Natural killer cell (primary cell): ENCODE measurements at regions not wholly inside any gene's neighbourhood (a gene's known extent, or its start where the extent isn't known, plus 50 kb on each side); places are given as distances from the start of the nearest gene placed in this dataset.

Experiments used
- ATAC-seq, 3 donors: fragments of 150-1000 bp in 2 of 3; fragments of 200-7000 bp in 1 of 3; cut with Tn5 transposase; 1 replicate in 1 of 3; 2 replicates in 2 of 3; pipeline ENCODE4 v1.10.0; 2021; ENCODE audit warnings: mild to moderate bottlenecking in 2 of 3, moderate library complexity in 2 of 3
- DNase-seq, 2 donors: peaks; one replicate each; pipeline versions ENCODE4 v3.0.0 to v3.0.0-alpha.2; 2013 to 2021; ENCODE audit warnings: mixed read lengths in 1 of 2
- H3K27ac ChIP-seq: one replicate; pipeline ENCODE4 v1.5.1; 2013; ENCODE audit warnings: mild to moderate bottlenecking, low read length
- H3K27me3 ChIP-seq: one replicate; pipeline ENCODE4 v1.6.1; 2013; ENCODE audit warnings: low read length; ENCODE audit not compliant: control insufficient read depth, insufficient read depth
- H3K36me3 ChIP-seq: one replicate; pipeline ENCODE4 v1.6.1; 2013; ENCODE audit warnings: low read length; ENCODE audit not compliant: control insufficient read depth, insufficient read depth
- H3K4me1 ChIP-seq: one replicate; pipeline ENCODE4 v1.6.1; 2013; ENCODE audit warnings: low read length; ENCODE audit not compliant: control insufficient read depth, insufficient read depth
- H3K4me3 ChIP-seq: one replicate; pipeline ENCODE4 v1.5.1; 2013; ENCODE audit warnings: low read length
- H3K9me3 ChIP-seq: one replicate; pipeline ENCODE4 v1.6.1; 2013; ENCODE audit warnings: low read length; ENCODE audit not compliant: control insufficient read depth, insufficient read depth
- H3K27ac Mint-ChIP-seq, 2 donors: one replicate each; pipeline ENCODE4 v1.8.0; 2022; ENCODE audit warnings: mild to moderate bottlenecking in 2 of 2, mixed read lengths in 2 of 2, moderate library complexity in 1 of 2
- H3K27me3 Mint-ChIP-seq, 2 donors: one replicate each; pipeline ENCODE4 v1.8.0; 2022; ENCODE audit warnings: low read depth in 2 of 2, mixed read lengths in 2 of 2
- H3K36me3 Mint-ChIP-seq: one replicate; pipeline ENCODE4 v1.8.0; 2022; ENCODE audit warnings: mixed read lengths
- H3K4me1 Mint-ChIP-seq, 2 donors: one replicate each; pipeline ENCODE4 v1.8.0; 2022; ENCODE audit warnings: mixed read lengths in 2 of 2
- H3K4me3 Mint-ChIP-seq: one replicate; pipeline ENCODE4 v1.8.0; 2022; ENCODE audit warnings: mild to moderate bottlenecking, moderate library complexity, mixed read lengths
- H3K9me3 Mint-ChIP-seq, 2 donors: one replicate each; pipeline ENCODE4 v1.8.0; 2022; ENCODE audit warnings: mixed read lengths in 2 of 2
- CTCF ChIP-seq: fragments of 200-600 bp; IDR thresholded peaks from one replicate; pipeline ENCODE4 v1.8.0; 2022; ENCODE audit warnings: antibody characterized with exemption
- WGBS: methylation state at CpG from one replicate; pipeline ENCODE4 v1.1.7; 2013; ENCODE audit warnings: missing lambda C conversion rate; ENCODE audit not compliant: insufficient coverage; 5-methylcytosine and 5-hydroxymethylcytosine counted together
- intact Hi-C: fragments of 100-400 bp; cut with micrococcal nuclease; formaldehyde crosslinking; loops from one replicate; pipeline ENCODE4 v1.14.2; 2022

GRCh38 chr5:143583409-143583808, 179.9 kb upstream of the NR3C1 start:
- Mint-ChIP-seq H3K9me3 (no peaks in the 10 kb centered on the region), H3K4me1 (peaks cover 16 to 18% of the 10 kb centered on the region in 2 donors), H3K36me3 (no peaks in the 10 kb centered on the region), H3K27me3 (peaks cover 0 to 6% of the 10 kb centered on the region in 2 donors), H3K4me3 (no peak overlapping the region), H3K27ac (peak overlapping the region in 1 of 2 donors; percentile 5)
- Histone ChIP-seq H3K4me3 (no peak overlapping the region), H3K4me1 (peaks cover 4% of the 10 kb centered on the region), H3K27ac (no peak overlapping the region), H3K27me3 (no peaks in the 10 kb centered on the region), H3K9me3 (no peaks in the 10 kb centered on the region), H3K36me3 (no peaks in the 10 kb centered on the region)
- DNase-seq (no peak), ATAC-seq (peak; percentile 44 to 52 (median 47))
- intact Hi-C loops, result no loop called here
- no peak for TF ChIP-seq CTCF
- WGBS, result 0% methylated on average over 1 of the region's 1 CpG

GRCh38 chr5:143582869-143583268, 179.4 kb upstream of the NR3C1 start:
- WGBS, result 45% methylated on average over 5 of the region's 5 CpGs
- ATAC-seq, result peak; percentile 53 to 83 (median 73)
- no peak overlapping the region for H3K4me3 ChIP-seq
- no peak for DNase-seq
- H3K36me3 ChIP-seq, result no peaks in the 10 kb centered on the region
- H3K4me1 Mint-ChIP-seq, result peaks cover 16 to 18% of the 10 kb centered on the region in 2 donors
- H3K27me3 ChIP-seq, result no peaks in the 10 kb centered on the region
- no peaks in the 10 kb centered on the region for H3K36me3 Mint-ChIP-seq
- intact Hi-C loops, result no loop called here
- no peaks in the 10 kb centered on the region for H3K9me3 Mint-ChIP-seq
- peaks cover 0 to 6% of the 10 kb centered on the region in 2 donors for H3K27me3 Mint-ChIP-seq
- H3K4me3 Mint-ChIP-seq, result no peak overlapping the region
- no peak overlapping the region for H3K27ac ChIP-seq
- peaks cover 4% of the 10 kb centered on the region for H3K4me1 ChIP-seq
- no peak for TF ChIP-seq CTCF
- no peaks in the 10 kb centered on the region for H3K9me3 ChIP-seq
- H3K27ac Mint-ChIP-seq, result peak overlapping the region in 1 of 2 donors; percentile 5

GRCh38 chr5:143582176-143582575, 178.7 kb upstream of the NR3C1 start:
- Mint-ChIP-seq H3K9me3 (no peaks in the 10 kb centered on the region), H3K4me1 (peaks cover 16 to 18% of the 10 kb centered on the region in 2 donors), H3K27ac (no peak overlapping the region), H3K4me3 (no peak overlapping the region), H3K36me3 (no peaks in the 10 kb centered on the region), H3K27me3 (peaks cover 0 to 6% of the 10 kb centered on the region in 2 donors)
- no peaks in the 10 kb centered on the region for H3K9me3 ChIP-seq
- WGBS, result 86% methylated on average over 4 of the region's 4 CpGs
- ATAC-seq, result no peak
- H3K4me1 ChIP-seq, result peaks cover 4% of the 10 kb centered on the region
- no peak overlapping the region for H3K27ac ChIP-seq
- no peak overlapping the region for H3K4me3 ChIP-seq
- intact Hi-C loops, result no loop called here
- no peaks in the 10 kb centered on the region for H3K36me3 ChIP-seq
- no peak for TF ChIP-seq CTCF
- DNase-seq, result no peak
- H3K27me3 ChIP-seq, result no peaks in the 10 kb centered on the region

GRCh38 chr5:143581649-143582048, 178.2 kb upstream of the NR3C1 start:
- Histone ChIP-seq H3K9me3 (no peaks in the 10 kb centered on the region), H3K36me3 (no peaks in the 10 kb centered on the region), H3K27me3 (no peaks in the 10 kb centered on the region), H3K4me1 (peaks cover 4% of the 10 kb centered on the region), H3K4me3 (no peak overlapping the region), H3K27ac (no peak overlapping the region)
- 96% methylated on average over 2 of the region's 2 CpGs for WGBS
- intact Hi-C loops, result no loop called here
- Mint-ChIP-seq H3K27ac (no peak overlapping the region), H3K9me3 (no peaks in the 10 kb centered on the region), H3K36me3 (no peaks in the 10 kb centered on the region), H3K4me3 (no peak overlapping the region), H3K27me3 (peaks cover 0 to 6% of the 10 kb centered on the region in 2 donors), H3K4me1 (peaks cover 16 to 18% of the 10 kb centered on the region in 2 donors)
- no peak for ATAC-seq
- DNase-seq, result no peak
- no peak for TF ChIP-seq CTCF
